Kidney epithelial cell (primary cell): ENCODE measurements at regions not wholly inside any gene's neighbourhood (a gene's known extent, or its start where the extent isn't known, plus 50 kb on each side); places are given as distances from the start of the nearest gene placed in this dataset.

Experiments used
- DNase-seq: peaks from one replicate; pipeline ENCODE4 v3.0.0-alpha.2; 2010; ENCODE audit warnings: low read depth
- H3K27me3 ChIP-seq: 2 replicates; pipeline ENCODE4 v1.6.0; 2011; ENCODE audit warnings: low read length; ENCODE audit not compliant: control insufficient read depth, insufficient read depth
- H3K36me3 ChIP-seq: 2 replicates; pipeline ENCODE4 v1.5.1; 2011; ENCODE audit warnings: low read length; ENCODE audit not compliant: control insufficient read depth, insufficient read depth
- H3K4me3 ChIP-seq: 2 replicates; pipeline ENCODE4 v1.5.1; 2011; ENCODE audit warnings: low read depth, mild to moderate bottlenecking, control low read depth, low read length
- CTCF ChIP-seq: IDR thresholded peaks from 2 replicates; pipeline ENCODE4 v1.5.1; 2011; ENCODE audit warnings: mild to moderate bottlenecking, moderate library complexity, low read length, control low read depth, inconsistent platforms; ENCODE audit not compliant: insufficient read depth, poor library complexity, severe bottlenecking

- DNase-seq = no peak
- Histone ChIP-seq H3K4me3 (no peak overlapping the region), H3K27me3 (no peaks in the 10 kb centered on the region), H3K36me3 (no peaks in the 10 kb centered on the region)
- peak; percentile 12 for TF ChIP-seq CTCF
These were observed 706.4 kb upstream of the SLC10A2 start for GRCh38 chr13:103772576-103772975.

- no peak overlapping the region for H3K4me3 ChIP-seq
- peak; percentile 10 for TF ChIP-seq CTCF
- H3K36me3 ChIP-seq = no peaks in the 10 kb centered on the region
- DNase-seq = no peak
- no peaks in the 10 kb centered on the region for H3K27me3 ChIP-seq
These were observed 696.3 kb upstream of the SLC10A2 start for GRCh38 chr13:103762523-103762922.

- DNase-seq = no peak
- Histone ChIP-seq H3K4me3 (no peak overlapping the region), H3K36me3 (no peaks in the 10 kb centered on the region), H3K27me3 (no peaks in the 10 kb centered on the region)
- TF ChIP-seq CTCF = no peak
These were observed 693.1 kb upstream of the SLC10A2 start for GRCh38 chr13:103759361-103759760.

GRCh38 chr13:103758222-103758621 lies 692.0 kb upstream of the SLC10A2 start:
- DNase-seq = no peak
- no peak overlapping the region for H3K4me3 ChIP-seq
- no peaks in the 10 kb centered on the region for H3K36me3 ChIP-seq
- TF ChIP-seq CTCF = no peak
- H3K27me3 ChIP-seq = no peaks in the 10 kb centered on the region

- no peak for DNase-seq
- Histone ChIP-seq H3K36me3 (no peaks in the 10 kb centered on the region), H3K27me3 (no peaks in the 10 kb centered on the region), H3K4me3 (no peak overlapping the region)
- no peak for TF ChIP-seq CTCF
These were observed 691.1 kb upstream of the SLC10A2 start for GRCh38 chr13:103757361-103757760.

- no peaks in the 10 kb centered on the region for H3K36me3 ChIP-seq
- TF ChIP-seq CTCF = no peak
These were observed 688.6 kb upstream of the SLC10A2 start for GRCh38 chr13:103754783-103755182.

More at GRCh38 chr13:103754783-103755182, 688.6 kb upstream of the SLC10A2 start:
- DNase-seq = no peak
- Histone ChIP-seq H3K4me3 (no peak overlapping the region), H3K27me3 (no peaks in the 10 kb centered on the region)
